ENCODE measurements at regions not wholly inside any gene's neighbourhood (a gene's known extent, or its start where the extent isn't known, plus 50 kb on each side); places are given as distances from the start of the nearest gene placed in this dataset.

GRCh38 chr3:44050101-44050500 is 191.6 kb upstream of the TOPAZ1 start:
- H3K4me3 ChIP-seq (ENCODE audit: low read length), result no peak overlapping the region

GRCh38 chr3:44050867-44051266 is 190.8 kb upstream of the TOPAZ1 start:
- no peak overlapping the region for H3K9ac ChIP-seq (ENCODE audit: low read length)
- no peaks in the 10 kb centered on the region for H3K9me3 ChIP-seq (ENCODE audit: control insufficient read depth, low read depth, low read length)
- H3K4me3 ChIP-seq (ENCODE audit: low read length), result no peak overlapping the region
- no peaks in the 10 kb centered on the region for H3K27me3 ChIP-seq (ENCODE audit: control insufficient read depth, insufficient read depth, low read length)
- H3K4me1 ChIP-seq (ENCODE audit: control insufficient read depth, low read depth, low read length), result peaks cover 5% of the 10 kb centered on the region
- no peaks in the 10 kb centered on the region for H3K36me3 ChIP-seq (ENCODE audit: control insufficient read depth, low read depth, low read length)
- H3K27ac ChIP-seq (ENCODE audit: low read length), result no peak overlapping the region

More at GRCh38 chr3:44050101-44050500, 191.6 kb upstream of the TOPAZ1 start:
- no peaks in the 10 kb centered on the region for H3K9me3 ChIP-seq (ENCODE audit: control insufficient read depth, low read depth, low read length)
- H3K9ac ChIP-seq (ENCODE audit: low read length), result no peak overlapping the region
- no peak overlapping the region for H3K27ac ChIP-seq (ENCODE audit: low read length)
- no peaks in the 10 kb centered on the region for H3K36me3 ChIP-seq (ENCODE audit: control insufficient read depth, low read depth, low read length)
- H3K27me3 ChIP-seq (ENCODE audit: control insufficient read depth, insufficient read depth, low read length), result no peaks in the 10 kb centered on the region
- H3K4me1 ChIP-seq (ENCODE audit: control insufficient read depth, low read depth, low read length), result peaks cover 5% of the 10 kb centered on the region

- Histone ChIP-seq H3K9me3 (ENCODE audit: control insufficient read depth, low read depth, low read length) (no peaks in the 10 kb centered on the region), H3K27me3 (ENCODE audit: control insufficient read depth, insufficient read depth, low read length) (no peaks in the 10 kb centered on the region)
Measured at GRCh38 chr3:44055951-44056350, 185.7 kb upstream of the TOPAZ1 start.

GRCh38 chr3:44056446-44057240 is 185.0 kb upstream of the TOPAZ1 start:
- Histone ChIP-seq H3K36me3 (ENCODE audit: control insufficient read depth, low read depth, low read length) (no peaks in the 10 kb centered on the region), H3K27me3 (ENCODE audit: control insufficient read depth, insufficient read depth, low read length) (no peaks in the 10 kb centered on the region), H3K9ac (ENCODE audit: low read length) (no peak overlapping the region), H3K4me1 (ENCODE audit: control insufficient read depth, low read depth, low read length) (peaks cover 4% of the 10 kb centered on the region), H3K9me3 (ENCODE audit: control insufficient read depth, low read depth, low read length) (no peaks in the 10 kb centered on the region), H3K4me3 (ENCODE audit: low read length) (no peak overlapping the region), H3K27ac (ENCODE audit: low read length) (no peak overlapping the region)

More at GRCh38 chr3:44055951-44056350, 185.7 kb upstream of the TOPAZ1 start:
- Histone ChIP-seq H3K4me1 (ENCODE audit: control insufficient read depth, low read depth, low read length) (peaks cover 3% of the 10 kb centered on the region), H3K9ac (ENCODE audit: low read length) (no peak overlapping the region), H3K27ac (ENCODE audit: low read length) (no peak overlapping the region), H3K36me3 (ENCODE audit: control insufficient read depth, low read depth, low read length) (no peaks in the 10 kb centered on the region), H3K4me3 (ENCODE audit: low read length) (no peak overlapping the region)

GRCh38 chr3:44058022-44058867 is 183.4 kb upstream of the TOPAZ1 start:
- H3K9me3 ChIP-seq (ENCODE audit: control insufficient read depth, low read depth, low read length), result no peaks in the 10 kb centered on the region
- no peak overlapping the region for H3K4me3 ChIP-seq (ENCODE audit: low read length)
- no peaks in the 10 kb centered on the region for H3K27me3 ChIP-seq (ENCODE audit: control insufficient read depth, insufficient read depth, low read length)
- H3K27ac ChIP-seq (ENCODE audit: low read length), result no peak overlapping the region
- peaks cover 14% of the 10 kb centered on the region for H3K4me1 ChIP-seq (ENCODE audit: control insufficient read depth, low read depth, low read length)
- no peaks in the 10 kb centered on the region for H3K36me3 ChIP-seq (ENCODE audit: control insufficient read depth, low read depth, low read length)
- H3K9ac ChIP-seq (ENCODE audit: low read length), result no peak overlapping the region

GRCh38 chr3:44058868-44059203 is 182.8 kb upstream of the TOPAZ1 start:
- H3K27ac ChIP-seq (ENCODE audit: low read length), result no peak overlapping the region
- no peak overlapping the region for H3K4me3 ChIP-seq (ENCODE audit: low read length)
- no peaks in the 10 kb centered on the region for H3K9me3 ChIP-seq (ENCODE audit: control insufficient read depth, low read depth, low read length)
- no peak overlapping the region for H3K9ac ChIP-seq (ENCODE audit: low read length)
- no peaks in the 10 kb centered on the region for H3K36me3 ChIP-seq (ENCODE audit: control insufficient read depth, low read depth, low read length)
- H3K4me1 ChIP-seq (ENCODE audit: control insufficient read depth, low read depth, low read length), result peaks cover 14% of the 10 kb centered on the region
- no peaks in the 10 kb centered on the region for H3K27me3 ChIP-seq (ENCODE audit: control insufficient read depth, insufficient read depth, low read length)

GRCh38 chr3:44060164-44060563 is 181.5 kb upstream of the TOPAZ1 start:
- no peaks in the 10 kb centered on the region for H3K9me3 ChIP-seq (ENCODE audit: control insufficient read depth, low read depth, low read length)
- no peaks in the 10 kb centered on the region for H3K27me3 ChIP-seq (ENCODE audit: control insufficient read depth, insufficient read depth, low read length)
- no peak overlapping the region for H3K9ac ChIP-seq (ENCODE audit: low read length)
- H3K36me3 ChIP-seq (ENCODE audit: control insufficient read depth, low read depth, low read length), result no peaks in the 10 kb centered on the region
- no peak overlapping the region for H3K27ac ChIP-seq (ENCODE audit: low read length)
- H3K4me1 ChIP-seq (ENCODE audit: control insufficient read depth, low read depth, low read length), result peaks cover 14% of the 10 kb centered on the region
- H3K4me3 ChIP-seq (ENCODE audit: low read length), result no peak overlapping the region

GRCh38 chr3:44061268-44061667 is 180.4 kb upstream of the TOPAZ1 start:
- no peak overlapping the region for H3K27ac ChIP-seq (ENCODE audit: low read length)
- H3K9me3 ChIP-seq (ENCODE audit: control insufficient read depth, low read depth, low read length), result no peaks in the 10 kb centered on the region
- H3K27me3 ChIP-seq (ENCODE audit: control insufficient read depth, insufficient read depth, low read length), result no peaks in the 10 kb centered on the region
- no peak overlapping the region for H3K9ac ChIP-seq (ENCODE audit: low read length)
- H3K4me1 ChIP-seq (ENCODE audit: control insufficient read depth, low read depth, low read length), result peaks cover 20% of the 10 kb centered on the region
- H3K4me3 ChIP-seq (ENCODE audit: low read length), result no peak overlapping the region
- no peaks in the 10 kb centered on the region for H3K36me3 ChIP-seq (ENCODE audit: control insufficient read depth, low read depth, low read length)

GRCh38 chr3:44061961-44062360 is 179.7 kb upstream of the TOPAZ1 start:
- Histone ChIP-seq H3K9ac (ENCODE audit: low read length) (no peak overlapping the region), H3K27ac (ENCODE audit: low read length) (no peak overlapping the region), H3K36me3 (ENCODE audit: control insufficient read depth, low read depth, low read length) (no peaks in the 10 kb centered on the region), H3K27me3 (ENCODE audit: control insufficient read depth, insufficient read depth, low read length) (no peaks in the 10 kb centered on the region), H3K4me1 (ENCODE audit: control insufficient read depth, low read depth, low read length) (peaks cover 20% of the 10 kb centered on the region), H3K4me3 (ENCODE audit: low read length) (no peak overlapping the region), H3K9me3 (ENCODE audit: control insufficient read depth, low read depth, low read length) (no peaks in the 10 kb centered on the region)

- no peaks in the 10 kb centered on the region for H3K36me3 ChIP-seq (ENCODE audit: control insufficient read depth, low read depth, low read length)
- no peaks in the 10 kb centered on the region for H3K9me3 ChIP-seq (ENCODE audit: control insufficient read depth, low read depth, low read length)
- peaks cover 17% of the 10 kb centered on the region for H3K4me1 ChIP-seq (ENCODE audit: control insufficient read depth, low read depth, low read length)
- no peak overlapping the region for H3K9ac ChIP-seq (ENCODE audit: low read length)
- H3K4me3 ChIP-seq (ENCODE audit: low read length), result no peak overlapping the region
- no peak overlapping the region for H3K27ac ChIP-seq (ENCODE audit: low read length)
- no peaks in the 10 kb centered on the region for H3K27me3 ChIP-seq (ENCODE audit: control insufficient read depth, insufficient read depth, low read length)
Measured at GRCh38 chr3:44065311-44066094, 176.2 kb upstream of the TOPAZ1 start.

GRCh38 chr3:44066806-44067205 is 174.9 kb upstream of the TOPAZ1 start:
- Histone ChIP-seq H3K36me3 (ENCODE audit: control insufficient read depth, low read depth, low read length) (no peaks in the 10 kb centered on the region), H3K9ac (ENCODE audit: low read length) (no peak overlapping the region), H3K27ac (ENCODE audit: low read length) (no peak overlapping the region), H3K4me3 (ENCODE audit: low read length) (no peak overlapping the region), H3K27me3 (ENCODE audit: control insufficient read depth, insufficient read depth, low read length) (no peaks in the 10 kb centered on the region), H3K4me1 (ENCODE audit: control insufficient read depth, low read depth, low read length) (peaks cover 15% of the 10 kb centered on the region), H3K9me3 (ENCODE audit: control insufficient read depth, low read depth, low read length) (no peaks in the 10 kb centered on the region)

All from iPS-18a (cell line).